Lung (tissue), 11 donors: ENCODE measurements at regions not wholly inside any gene's neighbourhood (a gene's known extent, or its start where the extent isn't known, plus 50 kb on each side); places are given as distances from the start of the nearest gene placed in this dataset.

Experiments
- ATAC-seq: fragments of 200-7000 bp; cut with Tn5 transposase; one replicate; pipeline ENCODE4 v1.9.1; 2020; ENCODE audit warnings: moderate number of reproducible peaks; ENCODE audit not compliant: insufficient read depth, low FRiP score
- DNase-seq, 3 donors: peaks; one replicate each; pipeline ENCODE4 v3.0.0-alpha.2; 2013 to 2017
- H3K27ac ChIP-seq, 2 donors: one replicate each; pipeline ENCODE4 v1.5.1; 2013; ENCODE audit warnings: mild to moderate bottlenecking in 2 of 2, moderate library complexity in 2 of 2, control low read depth in 1 of 2, inconsistent platforms in 1 of 2, low read depth in 1 of 2, low read length in 1 of 2
- H3K27me3 ChIP-seq, 3 donors: one replicate each; pipeline ENCODE4 v1.5.1; 2013; ENCODE audit warnings: low read length in 2 of 3; ENCODE audit not compliant: control insufficient read depth in 3 of 3, insufficient read depth in 3 of 3
- H3K36me3 ChIP-seq, 4 donors: one replicate each; pipeline ENCODE4 v1.5.1; 2013; ENCODE audit warnings: low read length in 4 of 4, mild to moderate bottlenecking in 1 of 4, moderate library complexity in 1 of 4; ENCODE audit not compliant: control insufficient read depth in 4 of 4, insufficient read depth in 4 of 4
- H3K4me1 ChIP-seq, 5 donors: one replicate each; pipeline ENCODE4 v1.5.1; 2013; ENCODE audit warnings: low read length in 5 of 5, mild to moderate bottlenecking in 2 of 5, moderate library complexity in 1 of 5; ENCODE audit not compliant: control insufficient read depth in 5 of 5, insufficient read depth in 5 of 5
- H3K4me3 ChIP-seq: one replicate; pipeline ENCODE4 v1.5.1; 2013; ENCODE audit warnings: mild to moderate bottlenecking, control low read depth, moderate library complexity
- H3K9ac ChIP-seq, 2 donors: one replicate each; pipeline ENCODE4 v1.5.1; 2013; ENCODE audit warnings: low read length in 2 of 2, control low read depth in 1 of 2; ENCODE audit not compliant: insufficient read depth in 1 of 2
- H3K9me3 ChIP-seq, 4 donors: one replicate each; pipeline ENCODE4 v1.5.1; 2013; ENCODE audit warnings: low read length in 3 of 4, mild to moderate bottlenecking in 1 of 4, moderate library complexity in 1 of 4; ENCODE audit not compliant: control insufficient read depth in 4 of 4, insufficient read depth in 3 of 4
- CTCF ChIP-seq: IDR thresholded peaks from 2 replicates; pipeline ENCODE4 v1.5.1; 2012; ENCODE audit warnings: mild to moderate bottlenecking; ENCODE audit errors: control extremely low read depth, extremely low read depth
- WGBS, 2 donors: extraction: QIAGEN DNeasy Blood & Tissue Kit; methylation state at CpG; one replicate each; pipeline ENCODE4 v1.1.7; 2013; 5-methylcytosine and 5-hydroxymethylcytosine counted together
- donor health status: control.
- donor health status: control.
- donor health status: Bipolar disorder and iron deficiency.
- donor health status: healthy.
- donor health status: DM: yes; HTN: yes; CAD: no.

- Histone ChIP-seq H3K27me3 (no peaks in the 10 kb centered on the region), H3K4me3 (no peak overlapping the region), H3K27ac (no peak overlapping the region), H3K36me3 (no peaks in the 10 kb centered on the region), H3K9ac (no peak overlapping the region), H3K4me1 (peaks cover 0 to 8% (median 0%) of the 10 kb centered on the region in 5 donors), H3K9me3 (peaks cover 0 to 8% (median 1%) of the 10 kb centered on the region in 4 donors)
- no peak for TF ChIP-seq CTCF
- 65 to 92% methylated on average over 1 of the region's 1 CpG for WGBS, 2 donors
- DNase-seq = peak in 1 of 3 donors; percentile 37
- ATAC-seq = no peak
Measured at GRCh38 chr10:95125582-95125981, 56.3 kb upstream of the CYP2C8 start.

- H3K27ac ChIP-seq = no peak overlapping the region
- peaks cover 0 to 5% (median 2%) of the 10 kb centered on the region in 4 donors for H3K9me3 ChIP-seq
- no peak overlapping the region for H3K9ac ChIP-seq
- H3K27me3 ChIP-seq = no peaks in the 10 kb centered on the region
- DNase-seq (peak in 1 of 3 donors; percentile 5), ATAC-seq (no peak)
- 24 to 71% methylated on average over 1 of the region's 1 CpG for WGBS, 2 donors
- H3K36me3 ChIP-seq = no peaks in the 10 kb centered on the region
- peaks cover 0 to 8% (median 0%) of the 10 kb centered on the region in 5 donors for H3K4me1 ChIP-seq
- H3K4me3 ChIP-seq = no peak overlapping the region
- no peak for TF ChIP-seq CTCF
Measured at GRCh38 chr10:95122736-95123135, 53.4 kb upstream of the CYP2C8 start.

- peaks cover 0 to 8% (median 0%) of the 10 kb centered on the region in 5 donors for H3K4me1 ChIP-seq
- no peak overlapping the region for H3K4me3 ChIP-seq
- DNase-seq (peak; percentile 79 to 93 (median 86)), ATAC-seq (no peak)
- no peaks in the 10 kb centered on the region for H3K36me3 ChIP-seq
- 43 to 45% methylated on average over 2 of the region's 2 CpGs for WGBS, 2 donors
- TF ChIP-seq CTCF = no peak
- no peak overlapping the region for H3K27ac ChIP-seq
- H3K9me3 ChIP-seq = peaks cover 0 to 5% (median under 1%) of the 10 kb centered on the region in 4 donors
- H3K27me3 ChIP-seq = no peaks in the 10 kb centered on the region
- no peak overlapping the region for H3K9ac ChIP-seq
Measured at GRCh38 chr10:95121904-95122303, 52.6 kb upstream of the CYP2C8 start.
